ENCODE measurements at regions not wholly inside any gene's neighbourhood (a gene's known extent, or its start where the extent isn't known, plus 50 kb on each side); places are given as distances from the start of the nearest gene placed in this dataset.

- H2AK5ac ChIP-seq (ENCODE audit: insufficient read length, low read length) = no peak overlapping the region
- no peak overlapping the region for H2BK5ac ChIP-seq (ENCODE audit: insufficient read length, low read length)
- H2BK15ac ChIP-seq (ENCODE audit: low read depth, low read length) = no peak overlapping the region
- H3K79me1 ChIP-seq (ENCODE audit: insufficient read depth, low read depth, low read length, poor library complexity, severe bottlenecking) = no peaks in the 10 kb centered on the region
- no peak overlapping the region for H2BK12ac ChIP-seq (ENCODE audit: insufficient read length, low read depth, low read length)
- no peaks in the 10 kb centered on the region for H3K4me1 ChIP-seq (ENCODE audit: insufficient read depth, low read length)
- TF ChIP-seq CTCF (conservative IDR thresholded peaks at IDR 0.05) = no peak
- Mint-ChIP-seq H3K9me3 (no peaks in the 10 kb centered on the region), H3K4me3 (no peak overlapping the region), H3K27me3 (ENCODE audit: low read depth) (no peaks in the 10 kb centered on the region), H3K27ac (no peak overlapping the region), H3K4me1 (no peaks in the 10 kb centered on the region), H3K36me3 (ENCODE audit: insufficient read depth in 1 of 3, low read depth in 3 of 3) (no peaks in the 10 kb centered on the region)
- H4K5ac ChIP-seq (ENCODE audit: insufficient read length, low read depth, low read length) = no peak overlapping the region
- H4K8ac ChIP-seq (replicated peaks; ENCODE audit: insufficient read length, low read depth, low read length) = no peak overlapping the region
- H3K4me2 ChIP-seq (ENCODE audit: insufficient read depth, insufficient read length, low read length) = no peak overlapping the region
- no peaks in the 10 kb centered on the region for H4K20me1 ChIP-seq (ENCODE audit: control insufficient read depth, insufficient read depth, insufficient read length)
- no CpG with 5 or more reads among the region's 3 CpGs for WGBS (ENCODE audit: extremely low coverage, insufficient read length, low lambda C conversion rate)
- H4K91ac ChIP-seq (ENCODE audit: insufficient read length, low read depth, low read length) = no peak overlapping the region
- no peak overlapping the region for H2BK20ac ChIP-seq (ENCODE audit: low read depth, low read length, poor library complexity, severe bottlenecking)
- no peak overlapping the region for H3T11ph ChIP-seq (ENCODE audit: low read length)
- no peaks in the 10 kb centered on the region for H3K9me3 ChIP-seq (ENCODE audit: control insufficient read depth, low read depth, low read length)
- H3K79me2 ChIP-seq (ENCODE audit: insufficient read depth, low read length) = no peaks in the 10 kb centered on the region
- no peak for DNase-seq
- no peaks in the 10 kb centered on the region for H3K27me3 ChIP-seq (ENCODE audit: insufficient read depth, low read length)
- H3K56ac ChIP-seq (ENCODE audit: insufficient read length, low read depth, low read length) = no peak overlapping the region
- no peak overlapping the region for H2BK120ac ChIP-seq (ENCODE audit: low read depth, low read length, poor library complexity, severe bottlenecking)
- H3K23ac ChIP-seq (ENCODE audit: insufficient read length, low read depth, low read length) = no peak overlapping the region
- no peak overlapping the region for H3K4ac ChIP-seq (ENCODE audit: low read depth, low read length)
- H3K27ac ChIP-seq (ENCODE audit: insufficient read length, low read depth, low read length) = no peak overlapping the region
- H3K9ac ChIP-seq (ENCODE audit: extremely low read depth, insufficient read length, low read length) = no peak overlapping the region
- no peak overlapping the region for H2AFZ ChIP-seq (ENCODE audit: low read length)
- H3K18ac ChIP-seq (ENCODE audit: insufficient read length, low read depth, low read length) = no peak overlapping the region
- H3K23me2 ChIP-seq (ENCODE audit: insufficient read length, low read depth, low read length, poor library complexity, severe bottlenecking) = no peaks in the 10 kb centered on the region
- H3K14ac ChIP-seq (ENCODE audit: insufficient read depth, low read length) = no peak overlapping the region
Measured at GRCh38 chr11:81245791-81246190, 1487.9 kb downstream of the FAM181B start.

Data from H9 (cell line).